PFSK-1 (cell line): ENCODE measurements at regions not wholly inside any gene's neighbourhood (a gene's known extent, or its start where the extent isn't known, plus 50 kb on each side); places are given as distances from the start of the nearest gene placed in this dataset.

Experiments
- FOXP2 ChIP-seq: optimal IDR thresholded peaks from 2 replicates; pipeline ENCODE3; 2011; ENCODE audit warnings: borderline replicate concordance, control low read depth, inconsistent platforms; ENCODE audit not compliant: insufficient read depth; ENCODE audit errors: extremely low read length, extremely low read depth
- POLR2AphosphoS5 ChIP-seq: IDR thresholded peaks from 2 replicates; pipeline ENCODE4 v1.6.1; 2012; ENCODE audit warnings: low read depth, mild to moderate bottlenecking, control low read depth, low read length, moderate library complexity
- REST ChIP-seq, 2 experiments: IDR thresholded peaks; 2 replicates each; pipeline versions ENCODE4 v1.6.1 to v1.8.0; 2011 to 2012; ENCODE audit warnings: low read depth in 2 of 2, low read length in 2 of 2, control low read depth in 1 of 2, inconsistent platforms in 1 of 2, mild to moderate bottlenecking in 1 of 2, moderate library complexity in 1 of 2; ENCODE audit not compliant: insufficient read depth in 1 of 2
- SIN3A ChIP-seq: IDR thresholded peaks from 2 replicates; pipeline ENCODE4 v1.6.1; 2012; ENCODE audit warnings: mild to moderate bottlenecking, low read length, moderate library complexity, borderline replicate concordance; ENCODE audit not compliant: insufficient read depth
- TAF1 ChIP-seq: IDR thresholded peaks from 2 replicates; pipeline ENCODE4 v1.6.1; 2012; ENCODE audit warnings: low read length, control low read depth, borderline replicate concordance; ENCODE audit not compliant: insufficient read depth

- TF ChIP-seq POLR2AphosphoS5 (no peak), SIN3A (no peak), TAF1 (no peak), FOXP2 (no peak), REST (IDR thresholded peaks at IDR 0.05; ENCODE audit: insufficient read depth in 1 of 2, low read depth in 2 of 2, low read length in 2 of 2) (no peak)
Measured at GRCh38 chr11:36837831-36838437, 239.9 kb upstream of the RAG2 start.

DNA sequence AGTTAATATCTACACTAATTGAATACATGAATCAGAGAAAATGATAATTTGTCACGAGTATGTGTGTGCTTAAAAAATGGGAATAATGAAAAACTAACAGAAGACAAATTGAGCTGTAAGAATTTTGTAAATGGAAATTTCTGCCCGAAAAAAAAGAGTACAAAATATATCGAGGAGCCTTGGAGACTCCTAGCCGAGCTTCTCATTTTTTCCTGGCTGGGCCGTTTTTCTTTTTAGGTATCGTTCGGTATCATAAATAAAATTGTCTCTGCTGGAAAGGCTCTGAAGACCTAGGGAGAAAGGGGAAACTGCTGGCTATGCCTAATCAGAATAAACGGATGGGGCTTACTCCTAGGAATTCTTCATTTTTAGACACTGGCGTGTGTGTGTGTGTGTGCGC, 227.2 kb upstream of the RAG2 start:
- TF ChIP-seq SIN3A: no peak
- no peak for TF ChIP-seq POLR2AphosphoS5
- TF ChIP-seq FOXP2: no peak
- no peak for TF ChIP-seq REST (IDR thresholded peaks at IDR 0.05; ENCODE audit: insufficient read depth in 1 of 2, low read depth in 2 of 2, low read length in 2 of 2)
- no peak for TF ChIP-seq TAF1

DNA sequence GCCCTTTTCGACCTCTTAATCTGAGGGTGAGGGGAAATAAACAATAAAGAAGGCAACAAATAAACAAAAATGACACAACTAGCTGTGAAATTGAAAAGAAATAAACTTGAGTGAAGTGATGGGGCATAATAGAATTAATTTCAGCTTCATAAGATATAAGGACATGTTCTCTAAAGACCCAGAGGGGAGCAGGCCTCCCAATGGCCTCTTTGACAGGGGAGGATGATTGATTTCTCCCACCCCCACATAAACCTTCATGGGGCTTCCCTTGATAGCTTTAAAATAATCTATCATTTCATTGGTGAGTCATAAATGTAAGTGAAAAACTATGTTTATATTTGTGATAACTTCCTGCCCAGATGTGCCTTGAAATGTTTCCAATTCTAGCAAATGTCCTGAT, 226.3 kb upstream of the RAG2 start:
- TF ChIP-seq POLR2AphosphoS5: peak; percentile 51; the same call in 1 of the 2 replicates
- TF ChIP-seq FOXP2: peak; percentile 30
- no peak for TF ChIP-seq SIN3A
- TF ChIP-seq REST (IDR thresholded peaks at IDR 0.05; ENCODE audit: insufficient read depth in 1 of 2, low read depth in 2 of 2, low read length in 2 of 2): no peak
- no peak for TF ChIP-seq TAF1

GRCh38 chr11:36822829-36823228, 224.8 kb upstream of the RAG2 start:
- no peak for TF ChIP-seq REST (IDR thresholded peaks at IDR 0.05; ENCODE audit: insufficient read depth in 1 of 2, low read depth in 2 of 2, low read length in 2 of 2)
- no peak for TF ChIP-seq POLR2AphosphoS5
- no peak for TF ChIP-seq SIN3A
- no peak for TF ChIP-seq FOXP2
- no peak for TF ChIP-seq TAF1
